Loucy (cell line): ENCODE measurements at regions not wholly inside any gene's neighbourhood (a gene's known extent, or its start where the extent isn't known, plus 50 kb on each side); places are given as distances from the start of the nearest gene placed in this dataset.

Experiments
- H2AFZ ChIP-seq: fragments of 200-600 bp; sonication (generic); 2 replicates; pipeline ENCODE4 v1.6.0; 2016; ENCODE audit warnings: antibody characterized with exemption, mild to moderate bottlenecking, low read length, moderate library complexity
- H3F3A ChIP-seq: fragments of 200-600 bp; 2 replicates; pipeline ENCODE4 v1.6.0; 2016; ENCODE audit warnings: antibody characterized with exemption, low read depth, mild to moderate bottlenecking
- H3K27me3 ChIP-seq: fragments of 200-600 bp; sonication (generic); 2 replicates; pipeline ENCODE4 v1.6.1; 2014; ENCODE audit warnings: low read length, mild to moderate bottlenecking; ENCODE audit not compliant: insufficient read depth, poor library complexity, severe bottlenecking
- H3K36me3 ChIP-seq: fragments of 200-600 bp; sonication (generic); 2 replicates; pipeline ENCODE4 v1.6.1; 2016; ENCODE audit warnings: low read length; ENCODE audit not compliant: insufficient read depth
- H3K4me1 ChIP-seq: fragments of 200-600 bp; sonication (generic); 2 replicates; pipeline ENCODE4 v1.5.1; 2014; ENCODE audit warnings: low read length, mild to moderate bottlenecking; ENCODE audit not compliant: insufficient read depth, poor library complexity, severe bottlenecking
- H3K4me2 ChIP-seq: fragments of 200-600 bp; sonication (generic); 2 replicates; pipeline ENCODE4 v1.6.0; 2014; ENCODE audit warnings: antibody characterized with exemption, low read length, low read depth, mild to moderate bottlenecking; ENCODE audit not compliant: poor library complexity, severe bottlenecking
- H3K4me3 ChIP-seq: fragments of 200-600 bp; sonication (generic); 2 replicates; pipeline ENCODE4 v1.5.1; 2014; ENCODE audit warnings: low read length, mild to moderate bottlenecking, mixed read lengths; ENCODE audit not compliant: poor library complexity, severe bottlenecking
- H3K79me2 ChIP-seq: fragments of 200-600 bp; sonication (generic); 2 replicates; pipeline ENCODE4 v1.6.1; 2014; ENCODE audit warnings: low read length; ENCODE audit not compliant: insufficient read depth
- H3K9ac ChIP-seq: fragments of 200-600 bp; sonication (generic); 2 replicates; pipeline ENCODE4 v1.6.0; 2014; ENCODE audit warnings: mild to moderate bottlenecking, low read depth, low read length, moderate library complexity; ENCODE audit not compliant: poor library complexity, severe bottlenecking
- H3K9me2 ChIP-seq: fragments of 200-600 bp; sonication (generic); replicated peaks from 2 replicates; pipeline ENCODE4 v1.6.1; 2016; ENCODE audit warnings: low read depth, low read length, mixed read lengths
- H3K9me3 ChIP-seq: fragments of 200-600 bp; sonication (generic); 2 replicates; pipeline ENCODE4 v1.6.1; 2014; ENCODE audit warnings: mild to moderate bottlenecking, antibody characterized with exemption, low read length, low read depth; ENCODE audit not compliant: insufficient read depth
- H4K20me1 ChIP-seq: fragments of 200-600 bp; sonication (generic); 2 replicates; pipeline ENCODE4 v1.6.0; 2014; ENCODE audit warnings: antibody characterized with exemption, low read length, mild to moderate bottlenecking; ENCODE audit not compliant: insufficient read depth, poor library complexity, severe bottlenecking
- CTCF ChIP-seq: fragments of 200-600 bp; sonication (generic); conservative IDR thresholded peaks from 2 replicates; pipeline ENCODE4 v1.5.1; 2014; ENCODE audit warnings: mild to moderate bottlenecking, antibody characterized with exemption, low read length
- EZH2phosphoT487 ChIP-seq: fragments of 200-600 bp; IDR thresholded peaks from 2 replicates; pipeline ENCODE4 v1.6.1; 2018; ENCODE audit warnings: antibody characterized with exemption, mild to moderate bottlenecking, moderate library complexity, borderline replicate concordance

DNA sequence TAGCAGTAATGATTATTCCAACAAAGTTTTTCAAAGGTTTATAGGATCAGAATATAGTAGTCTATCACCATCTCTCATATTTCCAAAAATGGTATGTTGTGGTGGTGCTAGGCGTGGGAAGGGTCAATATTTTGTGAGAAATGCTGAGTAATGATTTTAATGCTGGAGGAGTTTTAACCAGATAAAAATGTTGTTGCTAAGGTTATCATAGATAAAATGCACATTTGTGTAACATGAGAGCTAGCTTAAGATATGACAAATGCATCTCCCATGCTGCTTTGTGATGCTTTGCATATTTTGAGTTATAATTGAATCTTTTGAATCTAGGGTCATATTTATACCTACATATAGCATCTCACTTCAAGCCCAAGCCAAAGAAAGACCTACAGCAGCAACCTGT, 103.9 kb upstream of the ROBO1 start:
- no peaks in the 10 kb centered on the region for H3K9me3 ChIP-seq
- H2AFZ ChIP-seq = no peak overlapping the region
- no peak overlapping the region for H3K4me2 ChIP-seq
- no peaks in the 10 kb centered on the region for H3K27me3 ChIP-seq
- no peaks in the 10 kb centered on the region for H3K4me1 ChIP-seq
- H3K79me2 ChIP-seq = no peaks in the 10 kb centered on the region
- no peaks in the 10 kb centered on the region for H3F3A ChIP-seq
- H4K20me1 ChIP-seq = no peaks in the 10 kb centered on the region
- H3K4me3 ChIP-seq = no peak overlapping the region
- no peak overlapping the region for H3K9ac ChIP-seq
- no peak for TF ChIP-seq EZH2phosphoT487
- no peak for TF ChIP-seq CTCF
- no peaks in the 10 kb centered on the region for H3K36me3 ChIP-seq
- H3K9me2 ChIP-seq = no peaks in the 10 kb centered on the region

DNA sequence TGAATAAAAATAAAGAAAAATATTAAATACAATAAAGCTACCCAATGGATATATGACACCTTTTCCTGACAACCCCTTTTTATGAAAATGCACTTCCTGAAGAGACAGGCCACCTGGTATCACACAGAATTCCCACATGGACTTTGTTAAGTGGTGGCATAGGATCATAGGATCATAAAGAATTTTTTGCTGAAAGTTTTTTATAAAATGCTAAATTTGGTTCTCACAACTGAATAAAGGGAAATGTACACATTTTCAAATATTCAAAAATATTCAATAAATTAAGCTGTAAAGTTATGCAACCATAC, 102.5 kb upstream of the ROBO1 start:
- H3F3A ChIP-seq = no peaks in the 10 kb centered on the region
- no peaks in the 10 kb centered on the region for H3K9me2 ChIP-seq
- no peaks in the 10 kb centered on the region for H4K20me1 ChIP-seq
- no peaks in the 10 kb centered on the region for H3K36me3 ChIP-seq
- no peak overlapping the region for H2AFZ ChIP-seq
- H3K9me3 ChIP-seq = no peaks in the 10 kb centered on the region
- no peak overlapping the region for H3K4me2 ChIP-seq
- H3K4me1 ChIP-seq = no peaks in the 10 kb centered on the region
- no peaks in the 10 kb centered on the region for H3K27me3 ChIP-seq
- H3K79me2 ChIP-seq = no peaks in the 10 kb centered on the region
- no peak overlapping the region for H3K4me3 ChIP-seq
- no peak overlapping the region for H3K9ac ChIP-seq
- TF ChIP-seq EZH2phosphoT487 (no peak), CTCF (no peak)

DNA sequence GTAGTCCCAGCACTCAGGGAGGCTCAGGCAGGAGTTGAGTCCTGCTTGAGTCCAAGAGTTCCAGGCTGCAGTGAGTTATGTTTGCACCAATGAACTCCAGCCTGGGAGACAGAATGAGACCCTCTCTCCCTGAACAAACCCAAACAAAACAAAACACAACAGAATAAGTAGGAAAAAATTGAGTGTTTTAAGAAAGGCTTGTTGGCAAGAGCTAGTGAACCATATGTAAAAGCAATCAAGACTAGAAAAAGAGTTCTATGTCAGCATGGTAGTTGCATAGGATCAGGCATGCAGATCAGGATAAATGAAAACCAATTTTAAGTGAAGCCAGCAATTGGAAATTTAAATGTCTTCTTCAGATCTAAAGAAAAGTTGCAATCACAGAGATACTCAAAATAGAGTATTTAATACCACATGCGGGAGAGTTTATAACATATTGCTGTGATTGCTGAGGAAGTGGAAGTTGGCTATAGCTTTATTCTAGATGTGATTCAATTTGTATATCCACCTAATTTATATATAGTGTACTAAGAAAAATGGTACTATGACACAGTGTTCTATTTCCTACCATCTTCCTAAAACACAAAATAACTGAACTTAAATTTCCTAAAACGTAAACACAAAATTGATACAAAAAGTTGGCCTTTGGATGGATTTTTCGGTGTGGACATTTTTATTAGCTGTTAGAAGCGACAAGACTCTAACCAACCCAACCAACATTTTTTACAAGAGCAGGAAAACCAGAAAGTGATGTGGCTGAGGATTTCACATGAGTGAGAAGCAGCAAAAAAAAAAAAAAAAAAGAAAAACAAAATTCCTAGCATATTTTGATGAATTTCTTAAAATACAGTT, 101.9 kb upstream of the ROBO1 start:
- no peaks in the 10 kb centered on the region for H3K27me3 ChIP-seq
- TF ChIP-seq CTCF (no peak), EZH2phosphoT487 (no peak)
- no peak overlapping the region for H3K4me2 ChIP-seq
- no peaks in the 10 kb centered on the region for H3K4me1 ChIP-seq
- H3K9me3 ChIP-seq = no peaks in the 10 kb centered on the region
- no peaks in the 10 kb centered on the region for H4K20me1 ChIP-seq
- H3K9me2 ChIP-seq = no peaks in the 10 kb centered on the region
- H3K79me2 ChIP-seq = no peaks in the 10 kb centered on the region
- no peak overlapping the region for H2AFZ ChIP-seq
- H3K4me3 ChIP-seq = no peak overlapping the region
- no peaks in the 10 kb centered on the region for H3K36me3 ChIP-seq
- H3K9ac ChIP-seq = no peak overlapping the region
- no peaks in the 10 kb centered on the region for H3F3A ChIP-seq
